GM06990 (cell line): ENCODE measurements at regions not wholly inside any gene's neighbourhood (a gene's known extent, or its start where the extent isn't known, plus 50 kb on each side); places are given as distances from the start of the nearest gene placed in this dataset.

Source experiments
- DNase-seq: peaks from one replicate; pipeline ENCODE4 v3.0.0-alpha.2; 2011; ENCODE audit not compliant: insufficient read length; ENCODE audit errors: extremely low read depth
- H3K27me3 ChIP-seq: replicated peaks from 2 replicates; pipeline ENCODE4 v1.6.0; 2011; ENCODE audit warnings: low read length; ENCODE audit not compliant: control insufficient read depth, insufficient read depth
- H3K36me3 ChIP-seq: 2 replicates; pipeline ENCODE4 v1.5.1; 2011; ENCODE audit warnings: low read length; ENCODE audit not compliant: control insufficient read depth, insufficient read depth
- H3K4me3 ChIP-seq: replicated peaks from 2 replicates; pipeline ENCODE4 v1.5.1; 2011; ENCODE audit warnings: low read depth, mild to moderate bottlenecking, control low read depth, low read length
- TF ChIP-seq, protein P1 (sequence below): IDR thresholded peaks from 2 replicates; pipeline ENCODE4 v1.5.1; 2011; ENCODE audit warnings: low read length, control low read depth, mild to moderate bottlenecking, inconsistent platforms; ENCODE audit not compliant: insufficient read depth, poor library complexity, severe bottlenecking

GRCh38 chr5:133703935-133704334, 91.6 kb upstream of the FSTL4 start:
- no peaks in the 10 kb centered on the region for H3K36me3 ChIP-seq
- DNase-seq, result no peak

DNA sequence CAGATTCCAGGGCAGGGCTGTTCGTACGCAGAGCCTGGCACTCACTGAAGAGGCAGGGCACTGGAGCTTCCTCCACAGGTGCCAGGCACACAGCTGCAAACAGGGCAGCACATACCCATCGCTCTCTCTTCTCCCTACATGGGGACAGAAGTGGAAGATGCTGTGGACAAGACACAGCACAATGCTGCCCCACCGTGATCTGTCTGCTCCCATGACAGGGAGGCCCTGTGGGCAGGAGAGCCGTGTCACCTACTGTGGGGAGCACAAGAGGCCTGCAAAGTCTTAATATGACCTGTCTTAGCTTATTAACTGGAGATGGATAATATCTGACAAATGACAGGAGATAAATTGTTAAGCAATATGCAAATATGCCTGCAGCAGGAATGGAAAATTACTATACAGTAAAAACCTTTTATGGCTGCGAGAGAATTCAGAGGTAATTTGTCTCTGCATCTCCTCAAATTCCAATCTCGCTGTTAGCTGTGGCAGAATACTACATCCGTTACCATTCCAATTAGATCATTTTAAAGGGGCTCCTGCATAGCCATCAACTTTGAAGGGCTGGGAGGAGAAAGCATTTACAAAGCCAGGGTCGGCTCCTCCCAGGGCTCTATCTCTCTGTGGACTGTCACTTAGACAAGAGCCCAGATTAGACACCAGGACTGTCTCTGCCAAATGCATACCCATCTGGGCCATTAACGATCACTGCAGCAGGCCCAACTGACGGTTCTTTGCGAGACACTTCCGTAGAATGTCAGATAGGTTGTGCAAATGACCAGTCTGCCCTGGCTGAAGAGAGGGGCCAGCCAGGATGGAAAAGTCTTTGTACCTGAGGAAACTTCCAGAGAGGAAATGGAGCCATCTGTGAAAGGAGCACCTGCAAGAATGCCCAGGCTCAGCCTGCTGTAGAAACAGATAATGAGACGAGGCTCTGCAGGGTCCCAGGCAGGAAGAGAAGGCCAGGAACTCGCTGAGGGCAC, 90.7 kb upstream of the FSTL4 start:
- H3K27me3 ChIP-seq, result no peaks in the 10 kb centered on the region
- H3K4me3 ChIP-seq, result no peak overlapping the region
- TF ChIP-seq, protein P1, sequence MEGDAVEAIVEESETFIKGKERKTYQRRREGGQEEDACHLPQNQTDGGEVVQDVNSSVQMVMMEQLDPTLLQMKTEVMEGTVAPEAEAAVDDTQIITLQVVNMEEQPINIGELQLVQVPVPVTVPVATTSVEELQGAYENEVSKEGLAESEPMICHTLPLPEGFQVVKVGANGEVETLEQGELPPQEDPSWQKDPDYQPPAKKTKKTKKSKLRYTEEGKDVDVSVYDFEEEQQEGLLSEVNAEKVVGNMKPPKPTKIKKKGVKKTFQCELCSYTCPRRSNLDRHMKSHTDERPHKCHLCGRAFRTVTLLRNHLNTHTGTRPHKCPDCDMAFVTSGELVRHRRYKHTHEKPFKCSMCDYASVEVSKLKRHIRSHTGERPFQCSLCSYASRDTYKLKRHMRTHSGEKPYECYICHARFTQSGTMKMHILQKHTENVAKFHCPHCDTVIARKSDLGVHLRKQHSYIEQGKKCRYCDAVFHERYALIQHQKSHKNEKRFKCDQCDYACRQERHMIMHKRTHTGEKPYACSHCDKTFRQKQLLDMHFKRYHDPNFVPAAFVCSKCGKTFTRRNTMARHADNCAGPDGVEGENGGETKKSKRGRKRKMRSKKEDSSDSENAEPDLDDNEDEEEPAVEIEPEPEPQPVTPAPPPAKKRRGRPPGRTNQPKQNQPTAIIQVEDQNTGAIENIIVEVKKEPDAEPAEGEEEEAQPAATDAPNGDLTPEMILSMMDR, result no peak
- no peaks in the 10 kb centered on the region for H3K36me3 ChIP-seq
- no peak for DNase-seq

More at GRCh38 chr5:133703935-133704334, 91.6 kb upstream of the FSTL4 start:
- TF ChIP-seq, protein P1, result no peak
- Histone ChIP-seq H3K27me3 (no peaks in the 10 kb centered on the region), H3K4me3 (no peak overlapping the region)

GRCh38 chr5:133701871-133702270, 89.5 kb upstream of the FSTL4 start:
- TF ChIP-seq, protein P1, result no peak
- H3K27me3 ChIP-seq, result no peaks in the 10 kb centered on the region
- no peak overlapping the region for H3K4me3 ChIP-seq
- no peaks in the 10 kb centered on the region for H3K36me3 ChIP-seq
- no peak for DNase-seq

DNA sequence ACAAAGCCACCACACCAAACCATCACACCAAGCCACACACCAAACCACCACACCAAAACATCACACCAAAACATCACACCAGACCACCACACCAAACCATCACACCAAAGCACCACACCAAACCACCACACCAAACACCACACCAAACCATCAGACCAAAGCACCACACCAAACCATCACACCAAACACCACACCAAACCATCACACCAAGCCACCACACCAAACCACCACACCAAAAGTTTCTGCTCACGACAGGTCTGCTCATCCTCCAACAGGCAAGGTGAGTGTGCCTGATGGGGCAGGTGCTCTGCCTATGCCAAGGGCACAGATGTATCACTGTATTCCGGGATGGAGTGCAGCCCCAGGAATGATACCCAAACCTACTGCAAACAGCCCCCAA, 87.9 kb upstream of the FSTL4 start:
- H3K36me3 ChIP-seq, result no peaks in the 10 kb centered on the region
- H3K27me3 ChIP-seq, result no peaks in the 10 kb centered on the region
- DNase-seq, result no peak
- TF ChIP-seq, protein P1, result no peak
- no peak overlapping the region for H3K4me3 ChIP-seq

DNA sequence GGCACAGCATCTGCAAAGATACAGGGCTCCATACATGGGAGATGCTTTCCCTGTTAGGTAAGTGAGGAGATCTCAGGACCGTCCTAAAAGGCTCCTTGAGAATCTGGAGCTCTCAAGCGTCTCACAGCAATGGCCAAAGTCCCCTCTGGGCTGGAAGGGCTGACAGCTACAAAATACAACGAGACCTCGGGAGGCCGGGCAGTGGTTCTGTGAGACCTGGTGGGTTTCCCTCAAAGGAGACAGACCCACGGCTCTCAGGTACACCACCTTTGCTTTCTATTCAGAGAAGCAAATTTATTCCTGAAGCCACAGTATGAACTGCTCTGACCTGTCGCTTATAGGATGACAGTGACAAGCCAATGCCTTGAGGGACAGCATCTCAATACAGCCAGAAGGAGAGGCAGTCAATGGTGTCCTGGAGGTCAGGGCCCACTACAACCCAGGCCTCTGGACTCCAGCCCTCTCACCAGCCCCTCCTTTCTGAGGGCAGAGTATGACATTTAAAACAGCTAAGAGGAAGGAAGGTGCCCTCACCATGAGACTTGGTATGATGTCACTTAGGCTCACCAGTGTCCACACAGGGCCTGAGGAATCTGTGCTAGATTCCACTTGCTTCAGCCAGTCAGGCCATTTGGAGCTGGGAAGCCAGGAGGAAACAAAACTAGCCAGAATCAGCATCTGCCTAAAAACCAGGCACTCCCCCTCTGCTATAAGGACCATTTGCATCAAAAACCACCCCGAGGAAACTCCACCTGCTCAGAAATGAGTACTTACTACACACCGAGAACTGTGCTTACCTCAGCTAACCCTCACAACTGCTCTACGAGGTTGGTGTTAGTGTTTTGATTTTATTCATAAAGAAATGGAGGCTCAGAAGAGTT, 86.5 kb upstream of the FSTL4 start:
- DNase-seq, result peak; percentile 34
- H3K4me3 ChIP-seq, result no peak overlapping the region
- H3K36me3 ChIP-seq, result no peaks in the 10 kb centered on the region
- TF ChIP-seq, protein P1, result no peak
- no peaks in the 10 kb centered on the region for H3K27me3 ChIP-seq
